Pancreas (tissue), 10 donors: ENCODE measurements at regions not wholly inside any gene's neighbourhood (a gene's known extent, or its start where the extent isn't known, plus 50 kb on each side); places are given as distances from the start of the nearest gene placed in this dataset.

Experiments used
- ATAC-seq, 4 donors: fragments of 200-7000 bp; cut with Tn5 transposase; one replicate each; pipeline versions ENCODE4 v1.8.0 to v1.9.1; 2020; ENCODE audit warnings: mild to moderate bottlenecking in 4 of 4, moderate library complexity in 4 of 4
- DNase-seq, 6 donors: peaks; one replicate each; pipeline ENCODE4 v3.0.0-alpha.2; 2020
- FAIRE-seq: peaks from 2 replicates; lab custom pipeline; 2012; peaks lifted over from hg19 to GRCh38; lab: Jason Lieb, UNC
- H3K27ac ChIP-seq, 4 donors: fragments of 200-600 bp; sonication (generic); 1 replicate in 3 of 4; 2 replicates in 1 of 4; pipeline versions ENCODE4 v1.5.0 to v1.8.0; 2020
- H3K27me3 ChIP-seq, 4 donors: fragments of 200-600 bp; one replicate each; pipeline ENCODE4 v1.8.0; 2021
- H3K36me3 ChIP-seq, 3 donors: fragments of 200-600 bp; sonication (generic) in 1 of 3; one replicate each; pipeline versions ENCODE4 v1.5.0 to v1.8.0; 2020 to 2021
- H3K4me1 ChIP-seq, 3 donors: fragments of 200-600 bp; one replicate each; pipeline ENCODE4 v1.8.0; 2021
- H3K4me3 ChIP-seq, 4 donors: fragments of 200-600 bp; sonication (generic) in 2 of 4; one replicate each; pipeline versions ENCODE4 v1.5.0 to v1.8.0; 2020 to 2021
- H3K9me3 ChIP-seq, 4 donors: fragments of 200-600 bp; one replicate each; pipeline ENCODE4 v1.8.0; 2021
- WGBS, 2 donors: extraction: QIAGEN DNeasy Blood & Tissue Kit; methylation state at CpG; one replicate each; pipeline ENCODE4 v1.1.7; 2013; 5-methylcytosine and 5-hydroxymethylcytosine counted together
- intact Hi-C, 3 donors: fragments of 100-400 bp; cut with DNase I; formaldehyde crosslinking; loops; one replicate each; pipeline versions ENCODE4 v1.11.1 to v1.14.2; 2022
- TF ChIP-seq, protein P1 (sequence below), 4 donors: fragments of 200-600 bp; sonication (generic) in 3 of 4; IDR thresholded peaks; one replicate each; pipeline versions ENCODE4 v1.5.0 to v1.8.0; 2021; ENCODE audit warnings: antibody characterized with exemption in 4 of 4
- donor health status: healthy with polysubstance abuse.
- donor health status: DM: no; HTN: no; CAD: no; lungs with moderate emphysema.
- donor health status: DM: no; HTN: no; CAD: no.
- donor health status: control.
- donor health status: control.
- donor health status: Bipolar disorder and iron deficiency.
- donor health status: DM: yes; HTN: yes; CAD: no.
- donor health status: DM: no; HTN: no; CAD: no.
- donor health status: DM: no; HTN: no; CAD: no.
- donor health status: DM: yes; HTN: yes; CAD: no.

DNA sequence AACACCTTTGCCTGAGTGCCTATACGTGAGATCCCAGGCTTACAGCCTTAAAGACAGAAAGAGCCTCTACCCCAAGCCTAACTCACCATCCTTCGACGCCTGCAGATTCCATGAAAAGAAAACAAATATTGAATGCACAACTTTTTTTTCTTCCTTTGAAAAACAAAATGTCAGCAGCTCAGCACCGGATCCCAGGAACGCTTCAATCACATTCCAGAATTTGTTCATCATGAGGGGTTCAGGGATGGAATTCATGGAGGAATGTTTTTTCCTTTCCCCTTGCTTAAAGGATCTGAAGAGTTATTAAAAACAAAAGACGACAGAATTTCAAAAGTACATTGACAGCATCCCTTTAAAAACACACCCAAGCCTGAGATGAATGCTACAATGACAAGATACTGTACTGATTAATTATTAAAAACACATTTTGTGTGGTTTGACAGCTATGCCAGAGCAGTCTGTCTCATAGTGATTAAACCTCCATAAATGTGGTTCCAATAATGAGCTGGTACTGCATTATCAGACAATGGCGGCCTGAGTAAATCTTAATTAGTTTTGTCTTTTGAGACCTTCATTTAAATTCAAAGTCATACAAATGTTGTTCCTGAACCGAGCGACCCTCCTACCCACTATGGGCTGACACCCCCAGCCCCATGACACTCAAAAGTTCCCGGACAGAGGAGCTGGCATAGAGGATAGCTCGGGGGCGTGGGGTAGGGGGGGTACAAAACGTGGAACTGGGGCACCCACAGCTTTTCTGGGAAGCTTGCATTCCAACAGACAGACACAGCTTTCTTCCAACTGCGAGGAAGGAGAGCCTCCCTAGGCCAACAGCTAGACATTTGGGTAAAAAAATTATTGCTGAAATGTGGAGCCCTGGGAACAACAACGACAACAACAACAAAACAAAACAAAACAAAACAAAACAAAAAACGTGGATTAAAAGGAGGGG is 227.5 kb downstream of the TTC32 start:
- 71 to 74% methylated on average over 16 of the region's 16 CpGs for WGBS, 2 donors
- no peak overlapping the region for H3K27ac ChIP-seq
- no peak for DNase-seq
- intact Hi-C loops = no loop called here
- no peaks in the 10 kb centered on the region for H3K9me3 ChIP-seq
- H3K4me1 ChIP-seq = no peaks in the 10 kb centered on the region
- H3K4me3 ChIP-seq = no peak overlapping the region
- FAIRE-seq = no peak
- TF ChIP-seq, protein P1, sequence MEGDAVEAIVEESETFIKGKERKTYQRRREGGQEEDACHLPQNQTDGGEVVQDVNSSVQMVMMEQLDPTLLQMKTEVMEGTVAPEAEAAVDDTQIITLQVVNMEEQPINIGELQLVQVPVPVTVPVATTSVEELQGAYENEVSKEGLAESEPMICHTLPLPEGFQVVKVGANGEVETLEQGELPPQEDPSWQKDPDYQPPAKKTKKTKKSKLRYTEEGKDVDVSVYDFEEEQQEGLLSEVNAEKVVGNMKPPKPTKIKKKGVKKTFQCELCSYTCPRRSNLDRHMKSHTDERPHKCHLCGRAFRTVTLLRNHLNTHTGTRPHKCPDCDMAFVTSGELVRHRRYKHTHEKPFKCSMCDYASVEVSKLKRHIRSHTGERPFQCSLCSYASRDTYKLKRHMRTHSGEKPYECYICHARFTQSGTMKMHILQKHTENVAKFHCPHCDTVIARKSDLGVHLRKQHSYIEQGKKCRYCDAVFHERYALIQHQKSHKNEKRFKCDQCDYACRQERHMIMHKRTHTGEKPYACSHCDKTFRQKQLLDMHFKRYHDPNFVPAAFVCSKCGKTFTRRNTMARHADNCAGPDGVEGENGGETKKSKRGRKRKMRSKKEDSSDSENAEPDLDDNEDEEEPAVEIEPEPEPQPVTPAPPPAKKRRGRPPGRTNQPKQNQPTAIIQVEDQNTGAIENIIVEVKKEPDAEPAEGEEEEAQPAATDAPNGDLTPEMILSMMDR (IDR thresholded peaks at IDR 0.05) = no peak
- no peak for ATAC-seq
- no peaks in the 10 kb centered on the region for H3K27me3 ChIP-seq
- H3K36me3 ChIP-seq = no peaks in the 10 kb centered on the region

DNA sequence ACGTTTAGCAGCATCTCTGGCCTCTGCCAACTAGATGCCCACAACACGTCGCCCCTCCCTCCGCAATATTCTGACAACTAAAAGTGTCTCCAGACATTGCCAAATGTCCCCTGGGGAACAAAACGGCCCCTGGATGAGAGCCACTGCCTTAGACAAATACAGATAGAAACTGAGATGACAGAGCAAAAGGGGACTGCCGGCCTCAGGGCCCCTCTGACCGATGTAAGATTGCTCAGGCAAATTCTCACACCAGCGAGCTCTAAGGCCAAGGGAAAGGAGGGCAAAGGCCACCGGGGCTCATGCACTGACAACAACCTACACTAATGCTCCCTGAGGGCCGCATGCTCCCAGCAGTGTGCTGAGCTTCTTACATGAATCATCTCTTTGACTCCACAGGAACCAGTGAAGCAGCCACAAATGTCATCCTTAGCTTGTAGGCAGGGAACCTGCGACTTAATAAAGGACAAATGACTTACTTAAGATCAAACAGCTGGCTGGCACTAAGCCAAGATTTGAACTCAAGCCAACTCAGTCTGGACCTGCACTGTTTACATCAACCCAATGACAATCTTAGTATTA is 228.5 kb downstream of the TTC32 start:
- no peak for FAIRE-seq
- H3K9me3 ChIP-seq = no peaks in the 10 kb centered on the region
- H3K27ac ChIP-seq = no peak overlapping the region
- no peaks in the 10 kb centered on the region for H3K36me3 ChIP-seq
- H3K27me3 ChIP-seq = no peaks in the 10 kb centered on the region
- intact Hi-C loops = no loop called here
- H3K4me3 ChIP-seq = no peak overlapping the region
- 59 to 61% methylated on average over 11 of the region's 11 CpGs for WGBS, 2 donors
- no peak for DNase-seq
- TF ChIP-seq, protein P1 (IDR thresholded peaks at IDR 0.05) = no peak
- no peak for ATAC-seq
- H3K4me1 ChIP-seq = no peaks in the 10 kb centered on the region

DNA sequence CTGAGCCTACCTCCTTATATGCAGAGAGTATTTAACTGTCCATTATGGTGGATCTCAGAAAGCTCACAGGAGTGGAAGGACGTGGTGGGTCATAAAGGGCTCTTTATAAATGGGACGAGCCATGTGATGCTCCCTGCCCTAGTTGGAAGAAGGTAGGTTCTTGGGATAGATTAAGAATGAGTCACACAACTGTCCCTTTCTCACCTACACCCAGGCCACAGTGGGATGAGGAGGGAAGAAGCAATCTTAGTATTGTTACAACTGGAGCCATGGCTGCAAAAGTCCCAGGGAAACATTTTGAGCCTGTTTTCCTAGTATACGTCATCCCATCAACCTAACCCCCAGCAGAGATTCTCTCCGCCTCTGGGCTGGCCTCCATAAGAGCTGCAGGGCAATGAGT is 229.9 kb downstream of the TTC32 start:
- Histone ChIP-seq H3K9me3 (no peaks in the 10 kb centered on the region), H3K36me3 (no peaks in the 10 kb centered on the region), H3K27me3 (no peaks in the 10 kb centered on the region), H3K4me1 (no peaks in the 10 kb centered on the region), H3K4me3 (no peak overlapping the region), H3K27ac (no peak overlapping the region)
- no peak for ATAC-seq
- TF ChIP-seq, protein P1 (IDR thresholded peaks at IDR 0.05) = no peak
- no peak for FAIRE-seq
- DNase-seq = no peak
- 82 to 86% methylated on average over 4 of the region's 4 CpGs for WGBS, 2 donors
- intact Hi-C loops = no loop called here

DNA sequence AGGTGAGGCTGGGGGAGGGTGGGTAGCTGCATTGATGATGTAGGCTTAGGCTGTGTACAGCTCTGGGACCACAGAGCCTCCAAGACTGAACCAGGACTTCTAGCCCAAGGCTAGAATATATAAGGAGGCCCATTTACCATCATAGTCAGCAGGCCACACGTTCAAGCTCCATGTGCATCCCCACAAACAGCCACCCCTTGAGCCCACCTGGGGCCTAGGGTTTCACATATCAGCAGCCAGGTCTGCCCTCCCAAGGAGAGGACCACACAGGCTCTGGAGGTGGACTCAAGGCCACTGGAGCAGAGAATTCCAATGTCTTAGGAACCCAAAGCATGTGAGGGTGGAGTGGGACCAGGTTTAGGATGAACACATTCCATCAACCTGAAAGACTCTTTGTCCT is 230.5 kb downstream of the TTC32 start:
- H3K27me3 ChIP-seq = no peaks in the 10 kb centered on the region
- DNase-seq (no peak), FAIRE-seq (no peak), ATAC-seq (no peak)
- no peaks in the 10 kb centered on the region for H3K36me3 ChIP-seq
- H3K9me3 ChIP-seq = no peaks in the 10 kb centered on the region
- intact Hi-C loops = no loop called here
- H3K4me3 ChIP-seq = no peak overlapping the region
- H3K27ac ChIP-seq = no peak overlapping the region
- WGBS, 2 donors = 59 to 63% methylated on average over 1 of the region's 1 CpG
- H3K4me1 ChIP-seq = no peaks in the 10 kb centered on the region
- TF ChIP-seq, protein P1 (IDR thresholded peaks at IDR 0.05) = no peak

DNA sequence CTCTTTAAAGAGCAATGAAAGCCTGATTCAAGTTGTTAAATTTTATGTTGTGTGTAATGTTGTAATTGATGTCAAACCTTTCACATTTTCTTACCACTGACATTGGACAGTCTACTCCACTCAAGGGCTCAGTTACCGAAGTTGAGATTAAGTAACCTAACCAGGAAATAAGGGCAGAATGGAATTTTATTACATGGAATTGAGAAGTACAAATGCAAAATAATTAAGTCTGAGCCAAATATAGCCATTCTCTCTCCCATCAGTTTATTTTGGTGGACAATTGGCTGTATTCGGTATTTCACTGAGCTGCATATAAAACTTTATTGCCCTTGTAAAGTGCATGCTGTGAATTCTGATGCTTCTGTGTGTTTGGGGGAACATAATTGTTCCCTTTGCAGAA is 231.5 kb downstream of the TTC32 start:
- Histone ChIP-seq H3K27ac (no peak overlapping the region), H3K4me3 (no peak overlapping the region), H3K36me3 (no peaks in the 10 kb centered on the region), H3K27me3 (no peaks in the 10 kb centered on the region), H3K4me1 (no peaks in the 10 kb centered on the region), H3K9me3 (no peaks in the 10 kb centered on the region)
- ATAC-seq = no peak
- WGBS, 2 donors = 82 to 83% methylated on average over 2 of the region's 2 CpGs
- intact Hi-C loops = no loop called here
- no peak for FAIRE-seq
- TF ChIP-seq, protein P1 (IDR thresholded peaks at IDR 0.05) = no peak
- no peak for DNase-seq
